ENCODE measurements at regions not wholly inside any gene's neighbourhood (a gene's known extent, or its start where the extent isn't known, plus 50 kb on each side); places are given as distances from the start of the nearest gene placed in this dataset.
"Not testable (repeated sequence)": the region's sequence is repeated elsewhere in the genome, so short reads cannot be mapped to it uniquely, and the experiment has no call there.

DNA sequence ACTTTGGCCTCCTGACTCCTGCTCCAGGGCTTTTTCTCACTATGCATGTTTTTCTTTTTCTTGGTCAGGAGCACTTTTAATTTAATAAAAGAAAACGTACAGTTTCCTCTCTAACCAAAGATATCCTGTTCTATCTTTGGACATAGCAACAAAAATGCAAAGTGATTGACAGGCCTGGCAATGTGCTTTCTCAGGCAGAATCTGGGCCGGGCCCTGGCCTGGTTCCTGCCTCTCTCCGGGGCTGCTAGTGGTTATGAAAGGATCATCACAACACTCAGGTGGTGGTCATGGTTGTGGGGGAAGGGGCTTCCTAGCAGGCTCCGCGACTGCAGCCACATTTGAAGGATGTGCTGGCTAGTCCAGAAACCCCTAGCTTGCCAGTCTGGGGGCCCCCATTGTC lies 85.8 kb upstream of the USP24 start:
- Histone ChIP-seq H3K4me1 (ENCODE audit: insufficient read depth, low read length, severe bottlenecking) (no peaks in the 10 kb centered on the region), H3K9me2 (ENCODE audit: low read depth, low read length) (no peaks in the 10 kb centered on the region), H3K4me3 (ENCODE audit: low read depth, low read length, poor library complexity, severe bottlenecking) (no peak overlapping the region), H3K27ac (ENCODE audit: low read depth, low read length, poor library complexity, severe bottlenecking) (no peak overlapping the region), H3K79me2 (ENCODE audit: insufficient read depth, low read length) (no peaks in the 10 kb centered on the region), H3K9ac (ENCODE audit: low read length) (no peak overlapping the region), H3K9me3 (ENCODE audit: low read length) (no peaks in the 10 kb centered on the region), H4K20me1 (ENCODE audit: insufficient read depth, low read length) (no peaks in the 10 kb centered on the region), H2AFZ (ENCODE audit: low read length) (no peak overlapping the region), H3K36me3 (ENCODE audit: insufficient read depth, low read length) (no peaks in the 10 kb centered on the region), H3K4me2 (ENCODE audit: low read length) (no peak overlapping the region), H3F3A (ENCODE audit: insufficient read depth, low read length) (no peaks in the 10 kb centered on the region), H3K27me3 (ENCODE audit: insufficient read depth, low read length) (no peaks in the 10 kb centered on the region)
- TF ChIP-seq, protein P1, sequence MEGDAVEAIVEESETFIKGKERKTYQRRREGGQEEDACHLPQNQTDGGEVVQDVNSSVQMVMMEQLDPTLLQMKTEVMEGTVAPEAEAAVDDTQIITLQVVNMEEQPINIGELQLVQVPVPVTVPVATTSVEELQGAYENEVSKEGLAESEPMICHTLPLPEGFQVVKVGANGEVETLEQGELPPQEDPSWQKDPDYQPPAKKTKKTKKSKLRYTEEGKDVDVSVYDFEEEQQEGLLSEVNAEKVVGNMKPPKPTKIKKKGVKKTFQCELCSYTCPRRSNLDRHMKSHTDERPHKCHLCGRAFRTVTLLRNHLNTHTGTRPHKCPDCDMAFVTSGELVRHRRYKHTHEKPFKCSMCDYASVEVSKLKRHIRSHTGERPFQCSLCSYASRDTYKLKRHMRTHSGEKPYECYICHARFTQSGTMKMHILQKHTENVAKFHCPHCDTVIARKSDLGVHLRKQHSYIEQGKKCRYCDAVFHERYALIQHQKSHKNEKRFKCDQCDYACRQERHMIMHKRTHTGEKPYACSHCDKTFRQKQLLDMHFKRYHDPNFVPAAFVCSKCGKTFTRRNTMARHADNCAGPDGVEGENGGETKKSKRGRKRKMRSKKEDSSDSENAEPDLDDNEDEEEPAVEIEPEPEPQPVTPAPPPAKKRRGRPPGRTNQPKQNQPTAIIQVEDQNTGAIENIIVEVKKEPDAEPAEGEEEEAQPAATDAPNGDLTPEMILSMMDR (IDR thresholded peaks at IDR 0.05; ENCODE audit: low read length), result no peak
- no peak for TF ChIP-seq EZH2 (IDR thresholded peaks at IDR 0.05; ENCODE audit: borderline replicate concordance, low read length)

DNA sequence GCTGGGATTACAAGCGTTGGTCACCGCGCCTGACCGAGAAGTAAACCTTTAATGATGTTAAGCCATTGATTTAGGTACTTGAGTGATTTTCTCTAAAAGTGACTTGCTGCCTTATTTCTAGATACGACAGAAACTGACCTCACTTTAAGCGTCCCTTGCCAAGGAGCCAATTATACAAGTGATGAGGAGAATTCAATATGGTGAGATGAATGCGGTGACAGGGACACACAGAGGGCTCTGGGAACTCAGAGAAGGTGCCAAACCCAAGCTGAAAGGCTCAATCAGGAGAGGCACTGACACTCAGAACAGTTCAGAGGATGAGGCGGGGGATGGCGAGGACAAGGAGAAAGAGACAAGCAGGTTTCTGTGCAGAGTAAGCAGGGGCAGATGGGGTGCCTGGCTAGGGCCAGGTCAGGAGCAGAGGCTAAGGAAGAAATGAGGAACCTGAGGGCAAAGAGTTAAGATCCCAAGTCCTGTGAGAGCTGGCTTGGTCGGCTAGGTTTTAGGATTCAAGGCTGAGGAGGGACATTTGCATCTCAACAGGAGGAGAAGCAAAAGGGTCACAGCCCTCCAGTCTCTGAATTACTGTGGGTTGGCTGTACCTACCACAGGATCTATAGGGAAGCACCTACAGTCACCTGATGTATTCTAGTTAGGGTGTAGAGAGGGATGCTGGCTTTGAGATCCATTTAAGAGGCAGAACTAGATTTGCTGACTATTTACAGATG lies 83.2 kb upstream of the USP24 start:
- H3K4me1 ChIP-seq (ENCODE audit: insufficient read depth, low read length, severe bottlenecking), result no peaks in the 10 kb centered on the region
- no peaks in the 10 kb centered on the region for H3K9me3 ChIP-seq (ENCODE audit: low read length)
- H3K9me2 ChIP-seq (ENCODE audit: low read depth, low read length), result no peaks in the 10 kb centered on the region
- no peak overlapping the region for H3K9ac ChIP-seq (ENCODE audit: low read length)
- H3F3A ChIP-seq (ENCODE audit: insufficient read depth, low read length), result no peaks in the 10 kb centered on the region
- no peaks in the 10 kb centered on the region for H4K20me1 ChIP-seq (ENCODE audit: insufficient read depth, low read length)
- H2AFZ ChIP-seq (ENCODE audit: low read length), result no peak overlapping the region
- no peak overlapping the region for H3K27ac ChIP-seq (ENCODE audit: low read depth, low read length, poor library complexity, severe bottlenecking)
- H3K79me2 ChIP-seq (ENCODE audit: insufficient read depth, low read length), result no peaks in the 10 kb centered on the region
- no peaks in the 10 kb centered on the region for H3K36me3 ChIP-seq (ENCODE audit: insufficient read depth, low read length)
- no peaks in the 10 kb centered on the region for H3K27me3 ChIP-seq (ENCODE audit: insufficient read depth, low read length)
- no peak overlapping the region for H3K4me2 ChIP-seq (ENCODE audit: low read length)
- TF ChIP-seq EZH2 (IDR thresholded peaks at IDR 0.05; ENCODE audit: borderline replicate concordance, low read length), result no peak
- TF ChIP-seq, protein P1 (IDR thresholded peaks at IDR 0.05; ENCODE audit: low read length), result no peak
- no peak overlapping the region for H3K4me3 ChIP-seq (ENCODE audit: low read depth, low read length, poor library complexity, severe bottlenecking)

DNA sequence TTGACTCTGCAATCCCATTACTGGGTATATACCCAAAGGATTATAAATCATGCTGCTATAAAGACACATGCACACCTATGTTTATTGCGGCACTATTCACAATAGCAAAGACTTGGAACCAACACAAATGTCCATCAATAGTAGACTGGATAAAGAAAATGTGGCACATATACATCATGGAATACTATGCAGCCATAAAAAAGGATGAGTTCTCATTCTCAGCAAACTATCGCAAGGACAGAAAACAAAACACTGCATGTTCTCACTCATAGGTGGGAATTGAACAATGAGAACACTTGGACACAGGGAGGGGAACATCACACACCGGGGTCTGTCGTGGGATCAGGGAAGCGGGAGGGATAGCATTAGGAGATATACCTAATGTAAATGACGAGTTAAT lies 81.1 kb upstream of the USP24 start:
- not testable (repeated sequence) for H3K4me3 ChIP-seq (ENCODE audit: low read depth, low read length, poor library complexity, severe bottlenecking); H3K9ac ChIP-seq (ENCODE audit: low read length); H2AFZ ChIP-seq (ENCODE audit: low read length); H3K9me2 ChIP-seq (ENCODE audit: low read depth, low read length); H3K9me3 ChIP-seq (ENCODE audit: low read length); H3F3A ChIP-seq (ENCODE audit: insufficient read depth, low read length); H3K4me2 ChIP-seq (ENCODE audit: low read length); H3K36me3 ChIP-seq (ENCODE audit: insufficient read depth, low read length); H3K4me1 ChIP-seq (ENCODE audit: insufficient read depth, low read length, severe bottlenecking); H3K27ac ChIP-seq (ENCODE audit: low read depth, low read length, poor library complexity, severe bottlenecking); H4K20me1 ChIP-seq (ENCODE audit: insufficient read depth, low read length); H3K27me3 ChIP-seq (ENCODE audit: insufficient read depth, low read length); H3K79me2 ChIP-seq (ENCODE audit: insufficient read depth, low read length)

DNA sequence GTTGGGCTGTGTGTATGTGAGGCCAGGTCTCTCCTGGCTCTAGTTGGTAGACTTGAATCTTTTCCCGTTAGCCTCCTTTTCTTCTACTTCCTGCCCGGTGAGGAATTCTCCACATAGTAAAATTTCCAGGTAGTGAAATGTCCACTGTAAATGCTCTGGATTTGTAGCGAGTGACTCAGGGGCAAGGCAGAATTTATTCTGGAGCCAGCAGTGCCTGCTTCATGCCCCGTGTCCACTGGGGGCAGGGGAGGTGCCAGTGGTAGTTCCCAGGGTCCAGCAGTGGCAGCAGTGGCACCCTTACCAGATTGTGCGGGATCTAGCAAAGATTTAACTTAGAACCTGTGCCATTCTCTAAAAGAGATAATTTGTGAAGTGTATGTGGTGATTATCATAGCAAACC lies 74.5 kb upstream of the USP24 start:
- H2AFZ ChIP-seq (ENCODE audit: low read length), result no peak overlapping the region
- TF ChIP-seq, protein P1 (IDR thresholded peaks at IDR 0.05; ENCODE audit: low read length), result no peak
- no peak for TF ChIP-seq EZH2 (IDR thresholded peaks at IDR 0.05; ENCODE audit: borderline replicate concordance, low read length)
- no peaks in the 10 kb centered on the region for H3K9me2 ChIP-seq (ENCODE audit: low read depth, low read length)
- no peaks in the 10 kb centered on the region for H3K4me1 ChIP-seq (ENCODE audit: insufficient read depth, low read length, severe bottlenecking)
- H3K79me2 ChIP-seq (ENCODE audit: insufficient read depth, low read length), result no peaks in the 10 kb centered on the region
- H3K27me3 ChIP-seq (ENCODE audit: insufficient read depth, low read length), result no peaks in the 10 kb centered on the region; the same call in 1 of the 2 replicates
- no peaks in the 10 kb centered on the region for H3K9me3 ChIP-seq (ENCODE audit: low read length)
- no peak overlapping the region for H3K4me2 ChIP-seq (ENCODE audit: low read length)
- no peak overlapping the region for H3K4me3 ChIP-seq (ENCODE audit: low read depth, low read length, poor library complexity, severe bottlenecking)
- H3F3A ChIP-seq (ENCODE audit: insufficient read depth, low read length), result no peaks in the 10 kb centered on the region
- H3K36me3 ChIP-seq (ENCODE audit: insufficient read depth, low read length), result no peaks in the 10 kb centered on the region
- no peaks in the 10 kb centered on the region for H4K20me1 ChIP-seq (ENCODE audit: insufficient read depth, low read length)
- no peak overlapping the region for H3K27ac ChIP-seq (ENCODE audit: low read depth, low read length, poor library complexity, severe bottlenecking)
- H3K9ac ChIP-seq (ENCODE audit: low read length), result no peak overlapping the region
